ENCODE measurements at regions not wholly inside any gene's neighbourhood (a gene's known extent, or its start where the extent isn't known, plus 50 kb on each side); places are given as distances from the start of the nearest gene placed in this dataset.

DNA sequence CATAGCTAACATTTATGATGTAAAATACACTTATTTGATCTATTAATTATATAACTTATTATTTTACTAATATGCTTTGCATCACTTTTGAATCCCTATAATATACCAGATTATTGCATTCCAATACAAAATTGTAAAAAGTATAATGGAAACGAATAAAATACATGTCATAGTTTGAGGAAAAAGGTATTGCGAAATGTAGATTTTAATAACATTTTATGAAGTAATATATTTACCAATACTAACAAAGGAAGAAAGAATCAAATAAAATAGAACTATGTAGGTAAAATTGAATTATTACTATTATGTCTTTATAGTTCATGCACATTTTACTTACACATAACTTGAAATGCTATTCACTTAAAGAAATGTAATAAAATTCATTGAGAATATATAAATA is 1300.2 kb downstream of the ADGRL3 start:
- TF ChIP-seq, protein P1, sequence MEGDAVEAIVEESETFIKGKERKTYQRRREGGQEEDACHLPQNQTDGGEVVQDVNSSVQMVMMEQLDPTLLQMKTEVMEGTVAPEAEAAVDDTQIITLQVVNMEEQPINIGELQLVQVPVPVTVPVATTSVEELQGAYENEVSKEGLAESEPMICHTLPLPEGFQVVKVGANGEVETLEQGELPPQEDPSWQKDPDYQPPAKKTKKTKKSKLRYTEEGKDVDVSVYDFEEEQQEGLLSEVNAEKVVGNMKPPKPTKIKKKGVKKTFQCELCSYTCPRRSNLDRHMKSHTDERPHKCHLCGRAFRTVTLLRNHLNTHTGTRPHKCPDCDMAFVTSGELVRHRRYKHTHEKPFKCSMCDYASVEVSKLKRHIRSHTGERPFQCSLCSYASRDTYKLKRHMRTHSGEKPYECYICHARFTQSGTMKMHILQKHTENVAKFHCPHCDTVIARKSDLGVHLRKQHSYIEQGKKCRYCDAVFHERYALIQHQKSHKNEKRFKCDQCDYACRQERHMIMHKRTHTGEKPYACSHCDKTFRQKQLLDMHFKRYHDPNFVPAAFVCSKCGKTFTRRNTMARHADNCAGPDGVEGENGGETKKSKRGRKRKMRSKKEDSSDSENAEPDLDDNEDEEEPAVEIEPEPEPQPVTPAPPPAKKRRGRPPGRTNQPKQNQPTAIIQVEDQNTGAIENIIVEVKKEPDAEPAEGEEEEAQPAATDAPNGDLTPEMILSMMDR (IDR thresholded peaks at IDR 0.05) = no peak
- no peak for TF ChIP-seq POLR2A (IDR thresholded peaks at IDR 0.05)
- no peak for TF ChIP-seq EP300 (IDR thresholded peaks at IDR 0.05)
